Loucy (cell line): ENCODE measurements at regions not wholly inside any gene's neighbourhood (a gene's known extent, or its start where the extent isn't known, plus 50 kb on each side); places are given as distances from the start of the nearest gene placed in this dataset.
"Not testable (repeated sequence)": the region's sequence is repeated elsewhere in the genome, so short reads cannot be mapped to it uniquely, and the experiment has no call there.

ENCODE experiments used
- H2AFZ ChIP-seq: fragments of 200-600 bp; sonication (generic); 2 replicates; pipeline ENCODE4 v1.6.0; 2016; ENCODE audit warnings: antibody characterized with exemption, mild to moderate bottlenecking, low read length, moderate library complexity
- H3F3A ChIP-seq: fragments of 200-600 bp; 2 replicates; pipeline ENCODE4 v1.6.0; 2016; ENCODE audit warnings: antibody characterized with exemption, low read depth, mild to moderate bottlenecking
- H3K27me3 ChIP-seq: fragments of 200-600 bp; sonication (generic); 2 replicates; pipeline ENCODE4 v1.6.1; 2014; ENCODE audit warnings: low read length, mild to moderate bottlenecking; ENCODE audit not compliant: insufficient read depth, poor library complexity, severe bottlenecking
- H3K36me3 ChIP-seq: fragments of 200-600 bp; sonication (generic); 2 replicates; pipeline ENCODE4 v1.6.1; 2016; ENCODE audit warnings: low read length; ENCODE audit not compliant: insufficient read depth
- H3K4me1 ChIP-seq: fragments of 200-600 bp; sonication (generic); 2 replicates; pipeline ENCODE4 v1.5.1; 2014; ENCODE audit warnings: low read length, mild to moderate bottlenecking; ENCODE audit not compliant: insufficient read depth, poor library complexity, severe bottlenecking
- H3K4me2 ChIP-seq: fragments of 200-600 bp; sonication (generic); 2 replicates; pipeline ENCODE4 v1.6.0; 2014; ENCODE audit warnings: antibody characterized with exemption, low read length, low read depth, mild to moderate bottlenecking; ENCODE audit not compliant: poor library complexity, severe bottlenecking
- H3K4me3 ChIP-seq: fragments of 200-600 bp; sonication (generic); 2 replicates; pipeline ENCODE4 v1.5.1; 2014; ENCODE audit warnings: low read length, mild to moderate bottlenecking, mixed read lengths; ENCODE audit not compliant: poor library complexity, severe bottlenecking
- H3K79me2 ChIP-seq: fragments of 200-600 bp; sonication (generic); 2 replicates; pipeline ENCODE4 v1.6.1; 2014; ENCODE audit warnings: low read length; ENCODE audit not compliant: insufficient read depth
- H3K9ac ChIP-seq: fragments of 200-600 bp; sonication (generic); 2 replicates; pipeline ENCODE4 v1.6.0; 2014; ENCODE audit warnings: mild to moderate bottlenecking, low read depth, low read length, moderate library complexity; ENCODE audit not compliant: poor library complexity, severe bottlenecking
- H3K9me2 ChIP-seq: fragments of 200-600 bp; sonication (generic); replicated peaks from 2 replicates; pipeline ENCODE4 v1.6.1; 2016; ENCODE audit warnings: low read depth, low read length, mixed read lengths
- H3K9me3 ChIP-seq: fragments of 200-600 bp; sonication (generic); 2 replicates; pipeline ENCODE4 v1.6.1; 2014; ENCODE audit warnings: mild to moderate bottlenecking, antibody characterized with exemption, low read length, low read depth; ENCODE audit not compliant: insufficient read depth
- H4K20me1 ChIP-seq: fragments of 200-600 bp; sonication (generic); 2 replicates; pipeline ENCODE4 v1.6.0; 2014; ENCODE audit warnings: antibody characterized with exemption, low read length, mild to moderate bottlenecking; ENCODE audit not compliant: insufficient read depth, poor library complexity, severe bottlenecking
- EZH2phosphoT487 ChIP-seq: fragments of 200-600 bp; IDR thresholded peaks from 2 replicates; pipeline ENCODE4 v1.6.1; 2018; ENCODE audit warnings: antibody characterized with exemption, mild to moderate bottlenecking, moderate library complexity, borderline replicate concordance
- TF ChIP-seq, protein P1 (sequence below): fragments of 200-600 bp; sonication (generic); conservative IDR thresholded peaks from 2 replicates; pipeline ENCODE4 v1.5.1; 2014; ENCODE audit warnings: mild to moderate bottlenecking, antibody characterized with exemption, low read length

- H3K9me3 ChIP-seq, result no peaks in the 10 kb centered on the region
- H2AFZ ChIP-seq, result no peak overlapping the region
- TF ChIP-seq EZH2phosphoT487, result no peak
- TF ChIP-seq, protein P1, sequence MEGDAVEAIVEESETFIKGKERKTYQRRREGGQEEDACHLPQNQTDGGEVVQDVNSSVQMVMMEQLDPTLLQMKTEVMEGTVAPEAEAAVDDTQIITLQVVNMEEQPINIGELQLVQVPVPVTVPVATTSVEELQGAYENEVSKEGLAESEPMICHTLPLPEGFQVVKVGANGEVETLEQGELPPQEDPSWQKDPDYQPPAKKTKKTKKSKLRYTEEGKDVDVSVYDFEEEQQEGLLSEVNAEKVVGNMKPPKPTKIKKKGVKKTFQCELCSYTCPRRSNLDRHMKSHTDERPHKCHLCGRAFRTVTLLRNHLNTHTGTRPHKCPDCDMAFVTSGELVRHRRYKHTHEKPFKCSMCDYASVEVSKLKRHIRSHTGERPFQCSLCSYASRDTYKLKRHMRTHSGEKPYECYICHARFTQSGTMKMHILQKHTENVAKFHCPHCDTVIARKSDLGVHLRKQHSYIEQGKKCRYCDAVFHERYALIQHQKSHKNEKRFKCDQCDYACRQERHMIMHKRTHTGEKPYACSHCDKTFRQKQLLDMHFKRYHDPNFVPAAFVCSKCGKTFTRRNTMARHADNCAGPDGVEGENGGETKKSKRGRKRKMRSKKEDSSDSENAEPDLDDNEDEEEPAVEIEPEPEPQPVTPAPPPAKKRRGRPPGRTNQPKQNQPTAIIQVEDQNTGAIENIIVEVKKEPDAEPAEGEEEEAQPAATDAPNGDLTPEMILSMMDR, result no peak
- H3K9me2 ChIP-seq, result no peaks in the 10 kb centered on the region
- H3K4me3 ChIP-seq, result no peak overlapping the region
- no peaks in the 10 kb centered on the region for H3F3A ChIP-seq
- H3K36me3 ChIP-seq, result no peaks in the 10 kb centered on the region
- H3K9ac ChIP-seq, result no peak overlapping the region
- H3K79me2 ChIP-seq, result no peaks in the 10 kb centered on the region
- H4K20me1 ChIP-seq, result no peaks in the 10 kb centered on the region
- no peaks in the 10 kb centered on the region for H3K27me3 ChIP-seq
- no peaks in the 10 kb centered on the region for H3K4me1 ChIP-seq
- no peak overlapping the region for H3K4me2 ChIP-seq
Observed at GRCh38 chr2:184053326-184053725, 545.0 kb upstream of the ZNF804A start.

- H3K9me3 ChIP-seq, H3K27me3 ChIP-seq, H3K9me2 ChIP-seq, H3K9ac ChIP-seq, H3F3A ChIP-seq, H3K4me3 ChIP-seq, H3K79me2 ChIP-seq, H4K20me1 ChIP-seq, H3K4me1 ChIP-seq, H3K4me2 ChIP-seq, H2AFZ ChIP-seq, H3K36me3 ChIP-seq: not testable (repeated sequence)
Observed at GRCh38 chr2:184054419-184054818, 543.9 kb upstream of the ZNF804A start.

DNA sequence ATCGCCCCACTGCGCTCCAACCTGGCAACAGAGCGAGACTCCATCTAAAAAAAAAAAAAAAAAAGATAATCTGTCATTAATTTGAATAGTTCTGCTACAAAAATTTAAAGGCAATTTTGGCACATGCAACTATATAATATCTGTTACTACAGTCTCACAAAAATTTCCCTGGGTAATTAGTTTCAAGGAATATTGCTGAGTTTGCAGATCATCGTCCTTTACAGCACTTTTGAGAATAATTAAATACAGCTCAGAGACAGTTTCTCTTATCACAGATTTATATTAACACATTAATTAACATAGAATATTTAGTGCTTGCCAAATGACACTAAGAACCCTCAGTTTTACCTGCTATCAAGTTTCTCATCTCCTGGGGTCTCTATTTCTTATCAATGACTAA, 540.4 kb upstream of the ZNF804A start:
- Histone ChIP-seq H3K9me2 (no peaks in the 10 kb centered on the region), H2AFZ (no peak overlapping the region), H4K20me1 (no peaks in the 10 kb centered on the region), H3F3A (no peaks in the 10 kb centered on the region), H3K36me3 (no peaks in the 10 kb centered on the region), H3K27me3 (no peaks in the 10 kb centered on the region), H3K4me1 (no peaks in the 10 kb centered on the region), H3K9me3 (no peaks in the 10 kb centered on the region), H3K79me2 (no peaks in the 10 kb centered on the region), H3K9ac (no peak overlapping the region), H3K4me3 (no peak overlapping the region), H3K4me2 (no peak overlapping the region)
- TF ChIP-seq, protein P1, result no peak
- TF ChIP-seq EZH2phosphoT487, result no peak

DNA sequence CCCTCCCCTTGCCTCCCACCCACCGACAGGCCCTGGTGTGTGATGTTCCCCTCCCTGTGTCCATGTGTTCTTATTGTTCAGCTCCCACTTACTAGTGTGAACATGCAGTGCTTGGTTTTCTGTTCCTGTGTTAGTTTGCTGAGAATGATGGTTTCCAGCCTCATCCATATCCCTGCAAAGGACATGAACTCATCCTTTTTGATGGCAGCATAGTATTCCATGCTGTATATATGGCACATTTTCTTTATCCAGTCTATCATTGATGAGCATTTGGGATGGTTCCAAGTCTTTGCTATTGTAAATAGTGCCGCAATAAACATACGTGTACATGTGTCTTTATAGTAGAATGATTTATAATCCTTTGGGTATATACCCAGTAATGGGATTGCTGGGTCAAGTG, 538.1 kb upstream of the ZNF804A start:
- H3K9me3 ChIP-seq, H3K79me2 ChIP-seq, H2AFZ ChIP-seq, H3K9ac ChIP-seq, H3K4me3 ChIP-seq, H3K9me2 ChIP-seq, H3K4me1 ChIP-seq, H3K27me3 ChIP-seq, H4K20me1 ChIP-seq, H3F3A ChIP-seq, H3K4me2 ChIP-seq, H3K36me3 ChIP-seq: not testable (repeated sequence)
